ENCODE measurements at regions not wholly inside any gene's neighbourhood (a gene's known extent, or its start where the extent isn't known, plus 50 kb on each side); places are given as distances from the start of the nearest gene placed in this dataset.

GRCh38 chr3:74750901-74751300 lies 136.4 kb upstream of the CNTN3 start:
- DNase-seq (ENCODE audit: low read depth, low spot score), result no peak
- Mint-ChIP-seq H3K4me1 (no peaks in the 10 kb centered on the region), H3K36me3 (ENCODE audit: low read depth) (no peaks in the 10 kb centered on the region), H3K9me3 (peaks cover 3% of the 10 kb centered on the region), H3K4me3 (no peak overlapping the region), H3K27ac (ENCODE audit: unreplicated experiment) (no peak overlapping the region), H3K27me3 (ENCODE audit: low read depth) (no peaks in the 10 kb centered on the region)
- TF ChIP-seq CTCF (conservative IDR thresholded peaks at IDR 0.05), result no peak

- H3K27me3 Mint-ChIP-seq (ENCODE audit: low read depth), result no peaks in the 10 kb centered on the region
- TF ChIP-seq CTCF (conservative IDR thresholded peaks at IDR 0.05), result no peak
Measured at GRCh38 chr3:74739242-74739641, 124.8 kb upstream of the CNTN3 start.

GRCh38 chr3:74722211-74722610 lies 107.8 kb upstream of the CNTN3 start:
- no peaks in the 10 kb centered on the region for H3K9me3 Mint-ChIP-seq
- no peaks in the 10 kb centered on the region for H3K4me1 Mint-ChIP-seq
- no peaks in the 10 kb centered on the region for H3K27me3 Mint-ChIP-seq (ENCODE audit: low read depth)
- no peak for DNase-seq (ENCODE audit: low read depth, low spot score)
- no peaks in the 10 kb centered on the region for H3K36me3 Mint-ChIP-seq (ENCODE audit: low read depth)
- H3K4me3 Mint-ChIP-seq, result no peak overlapping the region
- TF ChIP-seq CTCF (conservative IDR thresholded peaks at IDR 0.05), result no peak
- no peak overlapping the region for H3K27ac Mint-ChIP-seq (ENCODE audit: unreplicated experiment)

More at GRCh38 chr3:74739242-74739641, 124.8 kb upstream of the CNTN3 start:
- Mint-ChIP-seq H3K27ac (ENCODE audit: unreplicated experiment) (no peak overlapping the region), H3K4me1 (no peaks in the 10 kb centered on the region), H3K9me3 (no peaks in the 10 kb centered on the region), H3K4me3 (no peak overlapping the region), H3K36me3 (ENCODE audit: low read depth) (no peaks in the 10 kb centered on the region)
- no peak for DNase-seq (ENCODE audit: low read depth, low spot score)

- Mint-ChIP-seq H3K4me3 (no peak overlapping the region), H3K27ac (ENCODE audit: unreplicated experiment) (no peak overlapping the region), H3K4me1 (no peaks in the 10 kb centered on the region), H3K27me3 (ENCODE audit: low read depth) (no peaks in the 10 kb centered on the region), H3K9me3 (peaks cover 2% of the 10 kb centered on the region), H3K36me3 (ENCODE audit: low read depth) (no peaks in the 10 kb centered on the region)
- DNase-seq (ENCODE audit: low read depth, low spot score), result no peak
- no peak for TF ChIP-seq CTCF (conservative IDR thresholded peaks at IDR 0.05)
Measured at GRCh38 chr3:74713977-74714376, 99.5 kb upstream of the CNTN3 start.

- Mint-ChIP-seq H3K9me3 (peaks cover 2% of the 10 kb centered on the region), H3K4me1 (no peaks in the 10 kb centered on the region), H3K4me3 (no peak overlapping the region), H3K27ac (ENCODE audit: unreplicated experiment) (no peak overlapping the region), H3K27me3 (ENCODE audit: low read depth) (peaks cover 2% of the 10 kb centered on the region), H3K36me3 (ENCODE audit: low read depth) (no peaks in the 10 kb centered on the region)
- no peak for DNase-seq (ENCODE audit: low read depth, low spot score)
- TF ChIP-seq CTCF (conservative IDR thresholded peaks at IDR 0.05), result no peak
Measured at GRCh38 chr3:74711913-74712512, 97.6 kb upstream of the CNTN3 start.
